Activated CD8-positive, alpha-beta memory T cell treated with anti-CD3 and anti-CD28 coated beads for 1 hour (primary cell): ENCODE measurements at regions not wholly inside any gene's neighbourhood (a gene's known extent, or its start where the extent isn't known, plus 50 kb on each side); places are given as distances from the start of the nearest gene placed in this dataset.
"Not testable (repeated sequence)": the region's sequence is repeated elsewhere in the genome, so short reads cannot be mapped to it uniquely, and the experiment has no call there.

Experiments used
- DNase-seq, 2 donors: peaks; one replicate each; pipeline ENCODE4 v3.0.0-alpha.2; 2020; ENCODE audit warnings: low read depth in 1 of 2; ENCODE audit errors: extremely low read depth in 1 of 2

- no peak for DNase-seq
Observed at GRCh38 chr10:108568824-108569223, 1354.5 kb downstream of the XPNPEP1 start.

GRCh38 chr10:108567899-108568752, 1355.2 kb downstream of the XPNPEP1 start:
- no peak for DNase-seq

GRCh38 chr10:108566316-108567107, 1356.8 kb downstream of the XPNPEP1 start:
- no peak for DNase-seq

DNA sequence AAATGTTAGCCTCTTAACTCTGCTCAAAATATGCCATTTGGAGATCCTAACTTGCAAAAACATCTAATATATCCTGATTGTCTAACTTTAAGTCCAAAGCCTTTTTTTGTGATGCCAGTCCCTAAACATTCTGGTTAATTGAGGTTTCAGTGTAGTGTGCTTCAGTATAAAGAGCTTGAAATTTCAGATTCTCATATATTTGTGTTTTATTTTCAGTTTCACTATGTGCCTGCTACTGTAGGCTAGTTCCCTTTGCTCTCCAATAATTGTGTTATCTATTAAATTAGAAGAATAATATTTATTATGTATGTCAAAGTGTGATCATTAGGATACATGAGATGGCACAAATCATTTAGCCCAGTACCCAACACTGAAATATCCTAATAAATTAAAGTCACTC, 1361.2 kb downstream of the XPNPEP1 start:
- DNase-seq, result no peak

DNA sequence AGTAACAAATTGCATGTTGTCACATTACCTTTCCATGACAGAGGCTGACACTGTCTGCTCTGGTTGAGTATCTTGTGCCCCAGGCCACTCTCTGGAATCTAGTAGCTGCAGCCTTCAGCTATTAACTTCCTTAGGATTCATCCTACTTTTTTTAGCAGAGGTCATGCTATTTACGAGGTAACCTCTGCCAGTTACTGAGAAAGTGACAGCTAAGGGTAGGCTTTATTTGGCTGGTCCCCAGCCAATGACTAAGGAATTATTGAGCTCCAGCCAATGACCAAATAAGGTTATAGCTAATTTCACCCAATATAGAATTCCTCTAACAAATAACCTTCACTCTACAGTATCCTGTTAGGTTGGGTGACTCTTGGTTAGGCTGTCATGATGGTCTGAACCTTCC, 1361.7 kb downstream of the XPNPEP1 start:
- DNase-seq, result no peak

GRCh38 chr10:108560488-108560887, 1362.8 kb downstream of the XPNPEP1 start:
- no peak for DNase-seq

- DNase-seq, result no peak
Observed at GRCh38 chr10:108556186-108556585, 1367.1 kb downstream of the XPNPEP1 start.

DNA sequence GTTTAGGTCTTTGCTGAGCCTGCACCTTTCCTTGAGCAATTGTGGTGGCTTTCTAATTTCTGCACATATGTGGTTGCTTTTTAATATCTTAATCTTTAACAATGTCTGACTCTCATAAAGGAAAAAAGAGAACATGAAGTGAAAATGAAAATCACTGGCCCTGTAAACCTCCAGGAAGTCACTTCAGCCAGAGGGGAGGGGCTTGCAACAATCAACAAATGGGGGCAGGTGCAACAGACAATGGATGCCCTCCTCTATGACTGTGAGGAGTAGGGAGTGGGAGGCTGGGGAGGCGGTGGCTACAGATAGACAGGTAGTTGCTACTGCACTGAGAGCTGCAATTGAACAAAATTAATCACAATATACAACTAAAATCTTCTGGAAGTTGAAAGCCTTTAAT, 1377.4 kb downstream of the XPNPEP1 start:
- DNase-seq, result no peak

DNA sequence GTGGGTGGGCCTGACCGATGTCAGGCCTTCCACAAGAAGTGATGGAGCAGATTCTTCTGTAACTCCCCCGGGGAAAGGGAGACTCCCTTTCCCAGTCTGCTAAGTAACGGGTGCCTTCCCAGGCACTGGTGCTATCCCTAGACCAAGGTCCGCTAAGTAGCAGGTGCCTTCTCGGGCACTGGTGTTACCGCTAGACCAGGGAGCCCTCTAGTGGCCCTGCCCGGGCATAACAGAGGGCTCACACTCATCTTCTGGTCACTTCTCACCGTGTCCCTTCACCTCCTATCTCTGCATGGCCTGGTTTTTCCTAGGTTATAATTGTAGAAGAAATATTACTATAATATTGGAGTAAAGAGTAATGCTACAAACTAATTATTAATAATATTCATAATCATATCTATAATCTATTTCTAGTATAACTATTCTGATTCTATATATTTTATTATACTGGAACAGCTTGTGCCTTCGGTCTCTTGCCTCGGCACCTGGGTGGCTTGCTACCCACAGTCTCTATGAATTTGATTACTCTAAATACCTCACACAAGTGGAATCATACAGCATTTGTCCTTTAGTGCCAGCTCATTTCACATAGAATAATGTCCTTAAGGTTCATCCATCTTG, 1378.7 kb downstream of the XPNPEP1 start:
- DNase-seq, result peak in 1 of 2 donors; percentile 1

GRCh38 chr10:108533551-108533950, 1369.0 kb upstream of the SORCS1 start:
- not testable (repeated sequence) for DNase-seq

GRCh38 chr10:108523016-108523800, 1358.7 kb upstream of the SORCS1 start:
- no peak for DNase-seq

GRCh38 chr10:108521827-108522492, 1357.5 kb upstream of the SORCS1 start:
- no peak for DNase-seq

DNA sequence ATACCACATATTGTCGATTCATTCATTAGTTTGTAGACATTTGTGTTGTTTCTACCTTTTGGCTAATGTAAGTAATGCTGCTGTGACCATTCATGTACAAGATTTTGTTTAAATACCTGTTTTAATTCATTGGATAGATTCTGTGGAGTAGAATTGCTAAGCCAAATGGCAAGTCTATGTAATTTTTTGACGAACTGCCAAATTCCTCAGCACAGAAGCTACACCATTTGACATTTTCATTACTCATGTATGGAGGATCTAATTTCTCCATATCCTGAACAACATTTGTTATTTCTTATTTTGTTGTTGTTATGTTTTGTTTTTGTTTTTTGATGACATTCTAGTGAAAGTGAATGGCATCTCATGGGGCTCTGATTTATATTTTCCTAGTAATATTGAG, 1351.3 kb upstream of the SORCS1 start:
- no peak for DNase-seq

DNA sequence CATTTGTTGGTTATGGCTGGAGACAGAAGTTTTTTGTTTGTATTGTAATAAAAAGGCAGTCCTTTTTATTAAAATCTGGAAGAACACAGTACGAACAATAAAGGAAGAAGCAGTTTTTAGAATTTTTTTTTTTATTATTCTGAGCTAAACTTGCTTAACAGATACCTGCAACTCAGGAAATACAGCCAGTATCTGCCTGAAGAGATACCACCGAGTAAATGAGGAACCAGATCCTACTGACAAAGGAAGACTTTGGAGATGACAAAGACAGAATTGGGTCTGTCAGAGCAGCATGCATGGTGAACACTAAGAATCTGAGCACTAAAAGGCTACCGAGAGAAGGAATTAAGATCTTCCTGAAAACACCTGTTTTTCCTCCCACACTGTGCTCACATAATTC, 1335.9 kb upstream of the SORCS1 start:
- no peak for DNase-seq

- DNase-seq, result no peak
Observed at GRCh38 chr10:108496106-108496505, 1331.6 kb upstream of the SORCS1 start.

- DNase-seq, result no peak
Observed at GRCh38 chr10:108490944-108491343, 1326.4 kb upstream of the SORCS1 start.

DNA sequence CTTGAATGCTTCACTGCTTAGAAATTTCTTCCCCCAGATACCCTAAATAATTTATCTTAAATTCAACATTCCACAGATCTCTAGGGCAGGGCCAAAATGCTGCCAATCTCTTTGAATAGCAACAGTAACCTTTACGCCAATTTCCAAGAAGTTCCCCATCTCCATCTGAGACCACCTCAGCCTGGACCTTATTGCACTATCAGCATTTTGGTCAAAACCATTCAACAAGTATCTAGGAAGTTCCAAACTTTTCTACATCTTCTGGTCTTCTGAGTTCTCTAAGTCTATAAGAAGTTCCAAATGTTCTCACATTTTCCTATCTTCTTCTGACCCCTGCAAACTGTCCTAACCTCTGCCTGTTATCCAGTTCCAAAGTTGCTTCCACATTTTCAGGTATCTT, 1306.9 kb upstream of the SORCS1 start:
- no peak for DNase-seq

DNA sequence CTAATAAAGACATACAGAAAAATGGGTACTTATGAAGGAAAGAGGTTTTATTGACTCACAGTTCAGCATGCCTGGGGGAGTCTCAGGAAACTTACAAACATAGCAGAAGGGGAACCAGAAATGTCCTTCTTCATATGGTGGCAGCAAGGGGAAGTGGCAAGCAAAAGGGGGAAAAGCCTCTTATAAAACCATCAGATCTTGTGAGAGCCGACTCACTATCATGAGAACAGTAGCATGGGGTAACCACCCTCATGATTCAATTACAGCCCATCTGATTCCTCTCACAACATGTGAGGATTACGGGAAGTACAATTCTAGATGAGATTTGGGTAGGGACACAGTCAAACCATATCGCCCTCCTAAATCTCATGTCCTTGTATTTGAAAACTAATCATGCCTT, 1305.4 kb upstream of the SORCS1 start:
- DNase-seq, result no peak

DNA sequence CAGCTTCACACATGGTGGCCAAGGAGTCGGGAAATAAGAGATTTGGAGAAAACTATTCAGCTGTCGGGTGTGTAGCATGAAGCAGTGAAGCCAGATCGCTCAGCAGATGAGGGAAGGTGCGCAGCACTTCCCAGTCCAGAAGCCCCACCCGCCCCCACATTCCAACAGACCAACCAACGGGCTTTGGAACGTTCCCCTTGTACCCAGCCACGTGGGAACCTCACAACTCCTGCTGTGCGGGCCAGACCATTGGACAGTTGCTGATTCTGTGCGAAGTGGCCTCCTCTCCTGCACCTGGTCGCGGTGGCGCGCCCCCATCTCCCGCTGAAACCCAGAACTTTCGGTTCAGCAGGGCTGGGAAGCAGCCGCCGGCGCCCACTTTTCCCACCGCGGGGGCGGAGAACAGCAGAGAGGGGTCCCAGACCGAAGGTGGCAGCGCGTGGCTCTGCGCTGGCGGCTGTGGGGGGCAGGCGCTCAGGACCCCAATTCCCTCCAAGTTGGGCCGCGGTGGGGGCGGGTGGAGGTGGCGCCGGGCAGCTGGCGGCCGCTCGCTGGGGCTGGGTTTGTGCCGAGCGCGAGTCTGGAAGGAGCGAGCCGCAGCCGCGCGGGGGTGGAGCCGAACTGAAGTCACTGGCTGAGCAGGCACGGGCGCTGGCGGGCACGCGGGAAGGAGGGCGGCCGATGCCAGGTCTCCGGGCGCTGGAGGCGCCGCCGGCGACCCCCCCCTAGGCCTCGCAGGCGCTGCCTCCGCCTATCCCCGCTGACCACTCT, 1301.5 kb upstream of the SORCS1 start:
- no peak for DNase-seq

DNA sequence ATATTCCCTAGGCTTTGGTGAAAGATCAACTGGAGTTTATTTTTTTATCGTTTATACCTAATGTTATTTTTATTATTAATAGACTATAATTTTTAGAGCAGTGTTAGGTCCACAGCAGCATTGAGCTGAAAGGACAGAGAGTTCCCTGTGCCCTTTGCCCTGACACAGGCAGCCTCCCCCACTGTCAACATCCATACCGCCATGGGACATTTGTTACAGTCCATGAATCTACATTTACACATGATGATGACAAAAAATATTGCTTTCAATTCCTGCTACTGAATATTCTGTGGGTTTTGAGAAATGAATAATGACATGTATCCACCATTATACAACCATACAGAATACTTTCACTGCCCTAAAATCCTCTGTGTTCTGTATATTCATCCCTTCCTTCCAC, 1297.5 kb upstream of the SORCS1 start:
- DNase-seq, result no peak
